Stimulated activated CD4-positive, alpha-beta T cell treated with anti-CD3 and anti-CD28 coated beads, TNF-alpha, amount 100 ng/mL, for 48 hours (primary cell): ENCODE measurements at regions not wholly inside any gene's neighbourhood (a gene's known extent, or its start where the extent isn't known, plus 50 kb on each side); places are given as distances from the start of the nearest gene placed in this dataset.
"Not testable (repeated sequence)": the region's sequence is repeated elsewhere in the genome, so short reads cannot be mapped to it uniquely, and the experiment has no call there.

Source experiments
- DNase-seq, 3 donors: peaks; one replicate each; pipeline ENCODE4 v3.0.0-alpha.2; 2020; ENCODE audit warnings: low read depth in 3 of 3

DNA sequence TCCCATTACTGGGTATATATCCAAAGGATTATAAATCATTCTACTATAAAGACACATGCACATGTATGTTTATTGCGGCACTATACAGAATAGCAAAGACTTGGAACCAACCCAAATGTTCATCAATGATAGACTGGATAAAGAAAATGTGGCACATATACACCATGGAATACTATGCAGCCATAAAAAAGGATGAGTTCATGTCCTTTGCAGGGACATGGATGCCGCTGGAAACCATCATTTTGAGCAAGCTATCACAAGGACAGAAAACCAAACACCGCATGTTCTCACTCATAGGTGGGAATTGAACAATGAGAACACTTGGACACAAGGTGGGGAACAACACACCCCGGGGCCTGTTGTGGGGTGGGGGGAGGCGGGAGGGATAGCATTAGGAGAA, 57.0 kb upstream of the NEUROD1 start:
- not testable (repeated sequence) for DNase-seq

DNA sequence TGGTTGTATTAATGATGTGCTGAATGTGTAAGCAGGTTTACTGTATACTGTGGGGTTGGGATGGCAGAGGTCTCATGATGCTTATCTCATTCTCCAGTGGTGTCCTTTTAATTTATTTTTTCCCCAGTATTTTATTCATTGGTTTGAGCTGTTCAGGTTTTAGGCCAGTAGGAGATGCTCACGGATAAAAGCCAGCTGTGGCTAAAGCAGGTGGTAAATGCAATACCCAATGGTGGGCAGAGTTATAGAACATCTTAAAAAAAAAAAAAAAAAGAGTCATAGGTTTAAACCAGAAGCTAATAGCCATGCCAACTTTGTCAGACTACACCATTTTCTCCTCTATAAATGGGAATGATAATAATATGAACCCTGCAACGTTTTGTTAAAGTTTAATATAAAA, 57.8 kb upstream of the NEUROD1 start:
- no peak for DNase-seq

DNA sequence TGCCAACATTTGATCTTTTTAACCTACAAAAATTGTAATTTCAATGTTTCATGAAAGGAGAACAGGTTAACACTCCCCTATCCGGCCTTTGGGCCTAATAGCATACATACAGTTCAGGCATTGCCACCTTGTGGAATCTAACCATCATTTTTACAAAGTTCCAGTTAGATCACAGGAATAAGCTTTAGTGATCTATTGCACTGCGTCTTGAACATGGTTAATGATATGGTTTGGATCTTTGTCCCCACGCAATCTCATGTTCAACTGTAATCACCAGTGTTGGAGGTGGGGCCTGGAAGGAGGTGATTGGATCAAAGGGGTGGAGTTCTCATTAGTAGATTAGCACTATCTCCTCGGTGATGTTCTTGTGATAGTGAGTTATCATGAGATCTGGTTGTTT, 58.2 kb upstream of the NEUROD1 start:
- DNase-seq, result no peak

DNA sequence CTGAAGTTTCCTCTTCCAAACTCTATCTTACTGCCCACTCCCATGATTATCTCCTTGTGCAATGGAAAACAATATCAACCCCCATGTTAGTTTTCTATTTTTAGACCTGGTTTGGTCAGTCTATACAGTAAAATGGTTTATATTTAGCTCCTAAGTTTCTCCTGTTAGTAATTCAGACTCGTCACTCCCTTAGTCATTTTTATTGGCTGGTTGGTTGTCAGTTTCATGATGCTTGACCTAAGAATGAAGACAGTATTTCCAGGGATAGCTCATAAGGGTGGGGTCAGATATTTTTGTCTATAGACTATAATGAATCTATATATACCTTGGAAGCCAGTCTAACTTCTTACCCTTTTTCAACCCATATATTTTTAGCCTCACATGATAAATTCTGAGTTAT, 61.4 kb upstream of the NEUROD1 start:
- DNase-seq, result no peak

DNA sequence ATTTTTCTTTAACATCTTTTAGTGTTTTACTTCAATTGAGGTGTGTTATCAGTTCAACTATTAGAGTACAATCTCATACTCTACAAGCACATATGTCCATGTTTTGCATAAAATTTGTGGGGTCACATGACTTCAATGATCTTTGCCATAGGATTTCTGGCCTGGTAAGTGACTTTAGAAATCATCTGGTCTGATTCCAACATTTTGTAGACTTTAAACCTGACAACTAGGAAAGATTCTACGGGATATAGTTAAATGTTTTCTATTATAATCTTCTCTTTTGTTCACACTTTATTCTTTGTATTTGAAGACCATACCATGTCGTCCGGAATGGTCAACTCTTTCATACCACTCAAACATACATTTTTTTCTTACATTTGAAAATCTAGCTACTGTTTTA, 62.0 kb upstream of the NEUROD1 start:
- no peak for DNase-seq

DNA sequence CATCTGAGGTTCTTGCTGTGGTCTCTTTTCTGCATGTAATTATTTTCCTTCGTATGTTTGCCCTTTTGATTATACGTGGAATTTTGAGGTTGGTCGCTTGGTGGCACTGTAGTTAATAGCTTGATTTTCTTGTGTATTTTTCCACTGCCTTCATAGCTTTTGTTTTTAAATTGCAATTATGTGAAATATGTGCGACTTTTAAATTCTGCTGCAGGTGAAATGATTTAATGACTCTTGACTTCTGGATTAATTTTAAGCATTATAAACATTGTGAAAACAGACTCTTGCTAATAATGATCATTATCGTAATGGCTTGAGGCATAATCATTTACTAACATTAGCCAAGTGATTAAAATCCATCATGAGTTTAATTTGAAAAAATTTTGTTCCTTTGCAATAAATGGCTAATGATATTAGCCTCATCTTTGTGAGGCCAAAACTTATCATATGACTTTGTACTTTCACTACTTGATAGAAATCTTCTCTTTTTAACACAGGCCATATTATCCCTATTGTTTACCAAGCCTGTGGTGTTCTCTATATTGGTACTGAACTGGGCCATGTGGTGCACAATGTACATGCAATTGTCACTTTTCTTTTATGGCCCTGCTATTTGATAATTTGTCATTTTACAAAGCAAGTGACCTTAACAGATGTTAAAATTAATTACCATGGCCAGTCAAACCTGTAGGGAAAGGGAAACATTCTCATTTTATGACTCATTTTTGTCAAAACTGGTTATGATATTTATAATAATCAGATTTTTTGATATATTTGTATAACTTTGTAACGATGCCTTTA, 62.8 kb upstream of the NEUROD1 start:
- DNase-seq, result peak in 1 of 3 donors; percentile 20

DNA sequence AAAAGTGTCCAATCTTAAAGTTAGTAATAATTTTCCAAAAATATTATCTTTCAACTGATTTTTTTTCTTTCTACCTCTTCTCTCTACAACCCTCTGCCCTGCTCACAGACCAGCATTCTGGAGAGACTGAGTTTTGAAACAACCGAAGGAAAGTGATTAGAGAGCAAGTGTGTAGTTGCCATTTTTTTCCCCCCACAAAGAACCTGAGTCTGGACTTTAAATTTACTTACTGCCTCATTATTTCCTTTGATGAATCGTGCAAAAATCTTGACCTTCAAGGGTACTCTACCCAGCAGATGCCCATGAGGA, 63.4 kb upstream of the NEUROD1 start:
- DNase-seq, result no peak

DNA sequence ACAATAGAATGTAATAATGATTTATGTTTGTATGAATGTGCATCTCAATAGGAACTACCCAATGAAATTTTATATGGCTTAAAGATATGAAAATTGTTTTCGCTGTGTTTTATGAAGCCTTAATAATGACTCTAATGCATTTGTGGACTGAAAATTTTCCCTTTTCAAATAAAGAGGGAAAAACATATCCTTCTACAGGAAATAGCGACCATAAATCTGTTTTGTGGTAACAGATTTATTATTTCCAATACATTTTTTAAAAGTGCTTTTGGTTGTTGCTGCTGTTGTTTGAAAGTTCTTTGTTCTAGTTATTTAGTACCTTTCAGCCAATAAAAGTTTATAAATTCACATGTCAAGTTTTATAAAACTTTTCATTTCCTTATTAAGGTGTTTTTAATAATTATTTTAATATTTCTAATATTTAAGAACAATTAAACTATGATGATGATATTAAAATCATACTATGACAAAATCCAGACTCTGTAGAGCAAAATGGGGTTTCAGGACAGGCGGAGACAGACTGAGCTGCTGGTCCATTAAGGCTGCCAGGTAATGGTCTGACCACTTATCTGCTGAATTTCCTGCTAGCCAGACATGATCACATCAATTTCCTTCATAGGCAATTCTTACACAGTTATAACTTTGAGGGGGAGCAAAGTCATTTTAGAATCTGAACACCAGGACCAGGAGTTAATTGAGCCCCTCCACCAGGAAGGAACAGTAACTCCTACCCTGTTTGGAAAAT, 65.7 kb upstream of the NEUROD1 start:
- DNase-seq, result no peak

DNA sequence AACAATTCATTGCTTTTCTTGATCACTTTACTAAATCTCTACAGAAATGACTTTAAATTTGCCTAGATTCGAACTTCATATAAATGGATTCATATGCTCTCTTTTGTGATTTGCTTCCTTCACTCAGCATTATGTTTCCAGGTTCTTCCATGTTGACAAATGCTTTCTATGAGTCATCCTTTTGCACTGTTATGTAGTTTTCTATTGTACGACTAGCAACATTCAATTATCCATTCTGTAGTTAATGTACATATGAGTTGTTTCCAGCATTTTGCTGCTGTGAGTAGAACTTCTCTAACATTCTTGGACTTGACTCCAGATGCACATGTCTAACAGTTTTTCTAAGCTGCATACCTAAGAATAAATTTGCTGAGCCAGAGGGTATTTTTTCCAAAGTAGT, 66.5 kb upstream of the NEUROD1 start:
- DNase-seq, result no peak

DNA sequence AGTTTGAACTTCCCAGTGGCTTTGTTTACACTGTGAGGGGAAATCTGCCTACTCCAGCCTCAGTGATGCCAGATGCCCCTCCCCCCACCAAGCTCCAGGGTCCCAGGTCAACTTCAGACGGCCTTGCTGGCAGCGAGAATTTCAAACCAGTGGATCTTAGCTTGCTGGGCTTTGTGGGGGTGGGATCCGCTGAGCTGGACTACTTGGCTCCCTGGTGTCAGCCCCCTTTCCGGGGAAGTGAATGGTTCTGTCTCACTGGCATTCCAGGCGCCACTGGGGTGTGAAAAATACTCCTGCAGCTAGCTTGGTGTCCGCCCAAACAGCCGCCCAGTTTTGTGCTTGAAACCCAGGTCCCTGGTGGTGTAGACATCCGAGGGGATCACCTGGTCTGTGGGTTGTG, 70.0 kb upstream of the NEUROD1 start:
- no peak for DNase-seq

DNA sequence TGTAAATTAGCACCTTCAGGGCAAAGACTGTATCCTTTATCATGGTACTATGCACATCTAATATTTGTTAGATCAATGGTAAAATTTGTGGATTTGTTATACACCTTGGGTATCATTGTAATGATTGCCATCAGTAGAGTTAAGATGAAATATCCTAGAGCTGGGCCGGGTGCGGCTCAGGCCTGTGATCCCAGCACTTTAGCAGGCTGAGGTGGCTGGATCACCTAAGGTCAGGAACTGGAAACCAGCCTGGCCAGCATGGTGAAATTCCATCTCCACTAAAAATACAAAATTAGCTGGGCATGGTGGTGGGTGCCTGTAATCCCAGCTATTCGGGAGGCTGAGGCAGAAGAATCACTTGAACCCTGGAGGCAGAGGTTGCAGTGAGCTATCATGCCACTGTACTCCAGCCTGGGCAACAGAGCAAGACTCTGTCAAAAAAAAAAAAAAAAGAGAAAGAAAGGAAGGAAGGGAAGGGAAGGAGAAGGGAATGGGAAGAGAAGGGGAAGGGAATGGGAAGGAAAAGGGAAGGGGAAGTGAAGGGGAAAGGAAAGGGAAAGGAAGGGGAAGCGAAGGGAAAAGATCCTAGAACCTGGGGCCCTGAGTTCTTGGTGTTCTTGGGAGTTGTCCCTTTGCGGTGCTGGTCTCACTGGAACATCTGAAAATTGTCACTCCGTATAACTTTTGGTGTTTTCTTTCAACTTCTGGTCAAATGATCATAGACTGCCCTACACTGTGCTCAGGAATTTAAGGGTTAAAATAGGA, 71.1 kb upstream of the NEUROD1 start:
- no peak for DNase-seq

DNA sequence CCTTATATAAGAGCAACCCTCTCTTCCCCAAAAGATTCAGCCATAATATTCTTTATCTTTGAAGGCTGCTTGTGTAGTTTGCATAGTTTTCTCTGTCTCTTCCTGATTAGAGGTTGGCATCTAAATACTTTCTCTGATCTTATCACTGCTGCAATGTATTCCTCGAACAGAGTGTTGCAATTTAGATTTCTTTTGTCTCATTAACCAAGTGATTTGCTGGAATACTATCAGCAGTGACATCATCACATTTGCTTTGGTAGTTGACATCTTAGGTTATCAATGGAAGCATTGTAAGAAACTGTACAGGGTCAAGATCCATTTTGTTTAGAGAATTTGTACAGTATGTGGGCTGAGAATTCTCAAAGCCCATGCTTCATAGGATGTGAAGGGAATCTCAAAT, 72.0 kb upstream of the NEUROD1 start:
- no peak for DNase-seq

DNA sequence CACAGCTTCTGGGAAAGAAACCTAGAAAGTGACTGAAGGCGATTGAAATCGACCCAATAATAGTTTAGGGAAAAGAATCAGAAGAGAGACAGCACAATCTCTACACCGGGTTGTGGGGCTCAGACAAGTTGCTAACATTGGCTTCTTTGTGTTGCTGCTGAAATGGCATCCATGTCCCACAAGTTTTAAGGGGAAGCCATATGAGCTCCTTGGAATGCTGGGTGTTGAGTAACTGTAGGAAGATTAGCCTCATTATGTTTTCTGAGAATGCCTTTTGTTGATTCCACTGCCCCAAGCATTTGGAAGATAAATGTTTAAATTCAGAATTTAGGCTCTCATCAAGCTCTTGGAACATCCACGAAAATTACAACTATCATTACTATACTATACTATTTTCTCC, 73.4 kb upstream of the NEUROD1 start:
- no peak for DNase-seq

DNA sequence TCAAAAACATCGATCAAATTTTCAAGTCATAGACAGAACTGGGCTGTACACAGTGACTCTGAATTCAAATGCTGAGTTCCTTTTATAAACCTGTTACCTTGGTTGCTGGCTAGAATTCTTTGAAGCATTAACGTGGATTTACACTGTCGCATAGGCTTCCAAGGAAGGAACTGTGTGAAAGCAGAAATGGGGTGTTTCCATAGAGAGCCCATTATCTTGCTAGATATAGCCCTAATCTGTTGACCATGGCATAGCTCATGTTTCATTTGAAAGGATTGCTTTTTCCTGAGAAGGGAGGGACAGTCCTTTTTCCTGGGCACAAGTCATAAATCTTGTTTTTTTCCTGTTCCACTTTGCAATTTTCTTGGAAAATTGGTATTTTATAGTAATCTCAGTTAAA, 73.8 kb upstream of the NEUROD1 start:
- no peak for DNase-seq

DNA sequence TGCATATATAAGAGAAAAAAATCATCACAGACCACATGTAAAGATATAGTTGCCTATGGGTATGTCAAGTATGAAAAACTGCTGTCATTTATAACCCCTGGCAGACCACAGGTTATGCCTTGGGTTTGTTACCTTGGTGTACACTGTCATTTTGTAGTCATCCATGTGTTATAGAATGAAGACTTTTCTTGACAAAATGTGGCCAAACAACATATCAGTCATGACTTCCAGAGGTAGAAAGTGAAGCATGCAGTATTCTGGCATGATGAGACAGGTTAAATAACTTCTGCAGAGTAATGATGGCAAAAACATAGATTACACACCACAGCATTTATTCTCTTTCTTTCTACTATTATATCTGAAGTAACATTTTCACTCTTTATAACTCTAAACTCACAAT, 74.9 kb upstream of the NEUROD1 start:
- no peak for DNase-seq

DNA sequence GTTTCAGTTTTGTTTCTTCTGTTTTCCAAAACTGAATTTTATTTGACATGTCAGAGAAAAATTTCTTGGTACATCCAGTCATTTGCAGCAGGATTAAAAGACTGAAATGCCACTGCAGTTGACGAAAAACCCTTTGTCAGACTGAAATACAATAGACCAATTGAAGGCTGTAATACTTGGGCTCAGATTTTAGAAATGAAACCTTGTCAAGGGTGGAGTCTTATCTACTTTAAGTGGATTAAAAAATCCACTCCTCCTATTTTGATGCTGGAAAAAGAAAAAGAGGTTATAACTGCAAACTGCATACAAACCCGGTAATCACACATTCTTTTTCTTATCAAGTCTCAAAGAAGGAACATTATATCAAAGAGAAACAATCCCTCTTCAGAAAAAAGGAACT, 80.2 kb upstream of the NEUROD1 start:
- DNase-seq, result no peak

DNA sequence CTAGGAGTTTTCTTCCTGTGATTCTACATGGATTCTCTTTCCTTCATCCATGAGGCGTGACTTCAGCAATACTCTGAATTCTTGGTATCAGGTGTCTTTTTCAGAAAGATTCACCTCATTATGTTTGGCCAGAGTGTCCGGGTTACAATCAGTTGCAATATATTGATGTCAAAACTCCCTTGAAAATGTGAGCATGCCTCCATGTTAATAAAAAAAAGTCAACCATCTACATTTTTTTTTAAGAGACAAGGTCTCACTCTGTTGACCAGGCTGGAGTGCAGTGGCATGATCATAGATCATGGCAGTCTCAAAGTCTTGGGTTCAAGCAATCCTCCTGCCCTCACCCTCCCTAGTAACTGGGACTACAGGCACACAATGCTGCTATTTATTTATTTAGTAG, 80.9 kb upstream of the NEUROD1 start:
- no peak for DNase-seq

DNA sequence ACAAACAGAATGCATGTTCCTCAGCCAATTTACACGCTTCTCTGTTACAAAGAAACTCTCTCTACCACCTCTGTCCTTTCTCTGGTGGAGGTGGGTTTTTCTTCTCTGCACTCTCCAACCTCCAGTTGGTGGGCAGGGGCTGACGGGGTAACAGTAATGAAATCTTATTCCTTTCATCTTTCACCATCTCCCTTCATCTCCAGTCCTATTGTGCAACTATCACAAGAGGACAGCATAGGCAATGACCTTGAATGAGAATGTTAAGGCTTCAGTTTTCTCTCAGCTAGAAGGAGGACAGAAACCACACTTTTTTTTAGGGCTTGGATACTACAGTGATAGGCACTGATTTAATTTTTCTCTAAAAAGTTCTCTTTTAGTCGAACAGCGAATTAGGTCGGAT, 81.7 kb upstream of the NEUROD1 start:
- DNase-seq, result no peak

DNA sequence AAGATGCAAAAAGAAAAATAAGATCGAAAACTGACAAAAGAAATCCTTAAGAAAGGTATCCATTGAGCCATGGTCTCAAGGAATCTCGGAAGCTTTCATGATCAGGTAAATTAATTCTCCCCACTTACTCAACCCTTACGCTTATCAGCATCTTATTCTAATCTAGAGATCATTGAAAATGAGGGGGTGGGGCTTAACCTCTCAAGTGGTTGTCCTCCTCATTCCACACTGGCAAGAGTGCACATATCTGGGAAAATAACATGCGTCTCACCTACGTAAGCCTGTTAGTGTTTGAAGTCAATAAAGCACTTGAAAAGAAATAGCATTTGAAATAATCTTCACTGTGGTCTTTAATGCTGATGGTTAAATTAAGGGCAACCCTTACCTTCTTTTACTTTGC, 82.5 kb upstream of the NEUROD1 start:
- DNase-seq, result no peak

DNA sequence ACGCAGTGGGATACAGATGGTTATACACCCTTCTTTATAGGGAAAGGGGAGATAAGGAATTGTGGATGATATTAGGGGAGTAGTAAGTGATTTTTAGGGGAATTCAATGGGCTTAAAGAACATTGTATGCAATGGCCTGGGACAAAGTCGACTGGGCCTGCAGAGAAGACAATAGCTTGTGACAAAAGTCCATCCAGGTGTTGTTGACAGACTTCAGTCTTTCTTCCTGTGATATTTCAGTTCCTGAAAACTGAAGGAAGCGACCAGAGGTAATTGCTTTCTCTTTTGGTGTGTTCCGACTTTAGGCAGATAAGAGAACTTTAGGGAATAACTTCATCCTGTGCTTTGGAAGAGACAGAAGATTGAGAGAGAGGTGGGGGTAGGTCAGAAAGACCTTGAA, 83.1 kb upstream of the NEUROD1 start:
- DNase-seq, result no peak

DNA sequence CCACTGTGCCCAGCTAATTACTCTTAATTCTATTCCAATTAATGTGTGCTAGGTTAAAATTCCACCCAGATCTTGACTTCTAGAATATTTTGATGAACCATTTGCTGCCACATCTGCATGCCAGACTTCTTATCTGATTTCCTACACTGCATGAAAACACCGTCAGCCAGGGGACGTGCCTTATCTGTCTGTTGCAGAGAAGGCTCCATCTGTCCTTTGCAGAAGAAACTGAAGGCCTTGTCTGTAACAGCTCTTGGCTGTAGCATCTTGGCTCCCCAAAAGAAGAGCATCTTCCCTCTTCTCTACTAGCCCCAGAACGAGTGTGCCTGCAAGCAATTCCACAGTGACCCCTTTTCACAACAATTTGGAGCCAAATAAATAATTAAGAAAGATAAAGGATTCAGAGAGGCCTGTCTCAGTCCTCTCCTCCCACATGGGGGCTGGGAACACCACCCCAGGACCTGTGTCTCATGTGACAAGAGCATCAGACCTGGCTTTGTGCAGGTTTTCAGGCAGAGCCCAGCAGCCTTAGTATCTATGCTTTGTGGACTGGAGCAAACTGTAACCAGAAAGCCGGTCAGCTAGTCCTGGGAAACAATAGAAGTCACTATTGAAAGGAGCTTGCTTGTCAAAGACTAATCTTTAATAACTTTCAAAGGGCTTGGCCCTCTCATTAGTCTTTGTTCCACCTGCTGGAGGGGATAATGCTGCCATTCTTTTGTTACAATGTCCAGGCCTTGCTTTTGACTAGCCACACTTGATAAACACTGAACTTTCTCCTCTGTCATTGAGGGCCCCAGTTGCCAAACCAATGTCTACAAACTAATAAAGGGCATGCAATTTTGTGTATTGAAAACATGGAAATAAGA, 84.0 kb upstream of the NEUROD1 start:
- no peak for DNase-seq

DNA sequence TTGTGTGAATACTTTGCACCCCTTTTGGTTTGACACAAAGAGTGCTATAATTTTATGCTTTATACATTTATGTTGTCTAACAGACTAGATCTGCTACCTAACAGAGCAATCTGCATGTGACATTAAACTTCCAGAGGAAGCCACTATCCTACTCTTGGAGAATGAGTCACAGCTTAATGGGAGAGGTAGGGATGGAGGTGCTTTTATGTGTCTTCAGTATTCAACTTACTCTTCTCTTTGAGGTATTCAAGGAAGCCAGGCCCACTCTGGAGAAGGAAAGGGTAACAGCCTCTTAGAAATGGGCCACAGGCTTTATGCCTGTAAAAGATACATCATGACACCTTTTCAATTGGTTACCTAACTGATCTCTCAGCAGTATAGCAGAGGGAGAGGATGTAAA, 85.8 kb upstream of the NEUROD1 start:
- no peak for DNase-seq
